Nephron (organoid): ENCODE measurements at regions not wholly inside any gene's neighbourhood (a gene's known extent, or its start where the extent isn't known, plus 50 kb on each side); places are given as distances from the start of the nearest gene placed in this dataset.
"Not testable (repeated sequence)": the region's sequence is repeated elsewhere in the genome, so short reads cannot be mapped to it uniquely, and the experiment has no call there.

Source experiments
- H3K27ac Mint-ChIP-seq, 3 experiments: 2 replicates each; pipeline ENCODE4 v1.8.0; 2020; ENCODE audit warnings: mixed read lengths in 3 of 3, mild to moderate bottlenecking in 2 of 3, moderate library complexity in 1 of 3
- H3K27me3 Mint-ChIP-seq: 2 replicates; pipeline ENCODE4 v1.8.0; 2021; ENCODE audit warnings: low read depth, mild to moderate bottlenecking, moderate library complexity, mixed read lengths
- H3K36me3 Mint-ChIP-seq: 2 replicates; pipeline ENCODE4 v1.8.0; 2020; ENCODE audit warnings: low read depth, mixed read lengths
- H3K4me1 Mint-ChIP-seq: 2 replicates; pipeline ENCODE4 v1.8.0; 2020; ENCODE audit warnings: mixed read lengths
- H3K4me3 Mint-ChIP-seq, 3 experiments: 2 replicates each; pipeline ENCODE4 v1.8.0; 2020; ENCODE audit warnings: mild to moderate bottlenecking in 3 of 3, mixed read lengths in 3 of 3, moderate library complexity in 2 of 3
- H3K9me3 Mint-ChIP-seq: 2 replicates; pipeline ENCODE4 v1.8.0; 2020; ENCODE audit warnings: mixed read lengths
- CTCF ChIP-seq, 3 experiments: fragments of 200-600 bp; sonication (generic); IDR thresholded peaks; one replicate each; pipeline ENCODE4 v1.5.0; 2021; ENCODE audit warnings: antibody characterized with exemption in 3 of 3; ENCODE audit not compliant: unreplicated experiment in 3 of 3

DNA sequence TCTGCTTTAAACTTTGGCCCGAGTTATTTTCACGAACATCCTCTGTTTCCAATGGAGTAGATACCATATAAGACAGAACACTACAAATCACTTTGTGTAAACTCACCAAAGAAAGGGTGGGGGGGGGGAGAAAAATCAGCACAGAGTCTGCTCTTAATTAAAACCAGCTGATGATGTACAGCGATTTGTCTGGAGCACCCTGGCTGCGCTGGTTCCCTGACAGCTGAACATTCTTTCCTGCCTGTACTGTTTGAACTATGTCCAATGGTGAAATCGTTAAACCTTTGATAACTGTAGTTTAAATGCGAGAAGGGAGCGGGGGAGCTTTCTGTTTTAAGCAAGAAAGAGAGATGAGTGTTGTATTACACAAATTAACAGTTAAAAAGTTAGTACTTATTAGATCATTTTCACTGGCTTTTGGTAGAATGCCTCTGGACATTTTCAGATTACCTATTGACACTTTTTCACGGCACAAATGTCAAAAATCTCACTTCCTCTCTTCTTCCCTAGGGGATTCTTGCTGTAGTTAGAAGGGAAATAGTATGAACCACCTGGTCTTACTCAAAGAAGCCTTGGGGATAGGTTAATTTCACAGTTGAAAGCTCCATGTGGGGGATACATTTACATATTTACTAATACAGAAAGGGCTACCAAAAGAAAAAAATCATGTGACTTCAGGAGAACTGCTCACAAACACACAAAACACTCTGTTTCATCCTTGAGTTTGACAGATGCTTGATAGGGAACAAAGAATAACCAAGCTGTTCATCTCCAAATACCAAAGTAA lies 140.2 kb upstream of the RUNX1 start:
- Mint-ChIP-seq H3K27ac (peak overlapping the region; percentile 25 to 81 (median 63)), H3K36me3 (no peaks in the 10 kb centered on the region), H3K4me3 (peak overlapping the region in 2 of 3 experiments; percentile 2 to 10), H3K9me3 (peaks cover 9% of the 10 kb centered on the region), H3K4me1 (peaks cover 41% of the 10 kb centered on the region), H3K27me3 (peaks cover 11% of the 10 kb centered on the region)
- no peak for TF ChIP-seq CTCF (IDR thresholded peaks at IDR 0.05; ENCODE audit: unreplicated experiment in 3 of 3)

- H3K27ac Mint-ChIP-seq, H3K27me3 Mint-ChIP-seq, H3K4me3 Mint-ChIP-seq, H3K36me3 Mint-ChIP-seq: not testable (repeated sequence)
- Mint-ChIP-seq H3K4me1 (peaks cover 19% of the 10 kb centered on the region), H3K9me3 (peaks cover 16% of the 10 kb centered on the region)
Measured at GRCh38 chr21:35183389-35183788, 134.3 kb upstream of the RUNX1 start.

DNA sequence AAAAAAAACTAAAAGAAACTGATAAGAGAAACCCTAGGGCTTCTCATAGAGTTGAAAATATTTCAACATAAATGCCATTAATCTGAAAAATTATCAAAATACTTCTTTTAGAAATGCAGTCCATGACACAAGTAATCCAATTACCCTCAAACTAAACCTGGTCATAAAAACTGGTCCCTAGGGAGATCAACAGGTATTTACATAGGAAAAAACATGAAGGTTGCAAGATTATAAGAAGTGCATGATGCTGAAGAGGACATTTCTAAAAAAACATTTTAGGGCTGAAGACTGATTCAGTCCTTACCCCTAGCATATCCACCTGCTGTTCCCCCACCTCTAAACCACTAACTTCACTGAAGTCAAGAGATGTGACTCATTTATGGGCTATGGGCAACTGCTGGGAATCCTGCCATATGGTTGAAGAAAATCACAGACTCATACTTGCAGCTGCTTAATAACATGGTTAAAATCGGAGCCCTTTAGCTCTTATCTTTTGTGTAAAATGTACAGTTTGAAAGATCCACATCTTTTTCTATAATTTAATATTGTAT lies 131.0 kb upstream of the RUNX1 start:
- no peak overlapping the region for H3K27ac Mint-ChIP-seq
- no peak overlapping the region for H3K4me3 Mint-ChIP-seq
- H3K9me3 Mint-ChIP-seq: peaks cover 25% of the 10 kb centered on the region
- no peaks in the 10 kb centered on the region for H3K36me3 Mint-ChIP-seq
- peaks cover 7% of the 10 kb centered on the region for H3K27me3 Mint-ChIP-seq
- TF ChIP-seq CTCF (IDR thresholded peaks at IDR 0.05; ENCODE audit: unreplicated experiment in 3 of 3): no peak
- H3K4me1 Mint-ChIP-seq: peaks cover 6% of the 10 kb centered on the region

GRCh38 chr21:35178827-35179226 lies 129.7 kb upstream of the RUNX1 start:
- Mint-ChIP-seq H3K9me3 (peaks cover 21% of the 10 kb centered on the region), H3K4me1 (peaks cover 6% of the 10 kb centered on the region)
- TF ChIP-seq CTCF (IDR thresholded peaks at IDR 0.05; ENCODE audit: unreplicated experiment in 3 of 3): no peak

DNA sequence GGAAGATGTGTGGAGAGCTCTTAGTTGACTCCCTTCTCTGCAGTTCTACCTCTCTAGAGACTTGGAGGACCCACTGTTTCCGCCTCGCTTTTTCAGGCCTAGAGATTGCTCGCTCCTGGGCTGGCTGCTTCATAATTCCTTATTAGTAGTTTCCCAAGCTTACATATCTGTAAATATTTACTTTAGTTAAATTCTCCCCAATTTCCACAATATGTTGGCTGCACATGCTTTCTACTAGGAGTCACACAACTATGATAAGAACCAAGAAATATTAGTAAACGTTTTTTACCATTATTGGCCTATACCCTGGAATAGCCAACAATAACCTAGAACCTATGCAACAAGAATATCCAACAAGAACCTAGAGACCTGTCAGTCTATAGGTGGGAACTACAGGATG lies 129.0 kb upstream of the RUNX1 start:
- Mint-ChIP-seq H3K4me3 (no peak overlapping the region), H3K27ac (peak overlapping the region in 1 of 3 experiments; percentile 89), H3K36me3 (no peaks in the 10 kb centered on the region), H3K27me3 (no peaks in the 10 kb centered on the region), H3K9me3 (peaks cover 18% of the 10 kb centered on the region), H3K4me1 (peaks cover 6% of the 10 kb centered on the region)
- no peak for TF ChIP-seq CTCF (IDR thresholded peaks at IDR 0.05; ENCODE audit: unreplicated experiment in 3 of 3)

More at GRCh38 chr21:35178827-35179226, 129.7 kb upstream of the RUNX1 start:
- no peak overlapping the region for H3K4me3 Mint-ChIP-seq
- H3K36me3 Mint-ChIP-seq: no peaks in the 10 kb centered on the region
- H3K27ac Mint-ChIP-seq: peak overlapping the region in 2 of 3 experiments; percentile 78 to 89
- H3K27me3 Mint-ChIP-seq: no peaks in the 10 kb centered on the region

DNA sequence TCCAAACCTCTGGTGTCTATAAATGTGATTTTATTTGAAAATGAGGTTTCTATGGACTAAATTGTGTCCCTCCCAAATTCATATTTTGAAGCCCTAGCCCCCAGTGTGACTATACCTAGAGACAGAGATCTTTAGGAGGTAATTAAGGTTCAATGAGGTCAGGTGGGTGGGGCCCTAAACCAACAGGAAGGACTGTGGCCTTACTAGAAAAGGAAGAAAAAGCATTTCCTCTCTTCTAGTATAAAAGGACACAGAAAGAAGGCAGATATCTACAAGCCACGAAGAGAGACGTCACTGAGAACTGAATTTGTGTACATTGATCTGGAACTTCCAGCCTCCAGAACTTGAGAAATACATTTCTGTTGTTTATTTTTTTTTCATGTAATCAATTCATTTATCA lies 123.1 kb upstream of the RUNX1 start:
- no peak overlapping the region for H3K27ac Mint-ChIP-seq
- no peaks in the 10 kb centered on the region for H3K27me3 Mint-ChIP-seq
- H3K4me1 Mint-ChIP-seq: peaks cover 6% of the 10 kb centered on the region
- H3K36me3 Mint-ChIP-seq: no peaks in the 10 kb centered on the region
- no peak for TF ChIP-seq CTCF (IDR thresholded peaks at IDR 0.05; ENCODE audit: unreplicated experiment in 3 of 3)
- peaks cover 7% of the 10 kb centered on the region for H3K9me3 Mint-ChIP-seq
- H3K4me3 Mint-ChIP-seq: no peak overlapping the region
